PFSK-1 (cell line): ENCODE measurements at regions not wholly inside any gene's neighbourhood (a gene's known extent, or its start where the extent isn't known, plus 50 kb on each side); places are given as distances from the start of the nearest gene placed in this dataset.

Experiments
- FOXP2 ChIP-seq: optimal IDR thresholded peaks from 2 replicates; pipeline ENCODE3; 2011; ENCODE audit warnings: borderline replicate concordance, control low read depth, inconsistent platforms; ENCODE audit not compliant: insufficient read depth; ENCODE audit errors: extremely low read length, extremely low read depth
- POLR2AphosphoS5 ChIP-seq: IDR thresholded peaks from 2 replicates; pipeline ENCODE4 v1.6.1; 2012; ENCODE audit warnings: low read depth, mild to moderate bottlenecking, control low read depth, low read length, moderate library complexity
- REST ChIP-seq, 2 experiments: IDR thresholded peaks; 2 replicates each; pipeline versions ENCODE4 v1.6.1 to v1.8.0; 2011 to 2012; ENCODE audit warnings: low read depth in 2 of 2, low read length in 2 of 2, control low read depth in 1 of 2, inconsistent platforms in 1 of 2, mild to moderate bottlenecking in 1 of 2, moderate library complexity in 1 of 2; ENCODE audit not compliant: insufficient read depth in 1 of 2
- SIN3A ChIP-seq: IDR thresholded peaks from 2 replicates; pipeline ENCODE4 v1.6.1; 2012; ENCODE audit warnings: mild to moderate bottlenecking, low read length, moderate library complexity, borderline replicate concordance; ENCODE audit not compliant: insufficient read depth
- TAF1 ChIP-seq: IDR thresholded peaks from 2 replicates; pipeline ENCODE4 v1.6.1; 2012; ENCODE audit warnings: low read length, control low read depth, borderline replicate concordance; ENCODE audit not compliant: insufficient read depth

- no peak for TF ChIP-seq POLR2AphosphoS5
- no peak for TF ChIP-seq TAF1
- no peak for TF ChIP-seq SIN3A
- no peak for TF ChIP-seq REST (IDR thresholded peaks at IDR 0.05; ENCODE audit: insufficient read depth in 1 of 2, low read depth in 2 of 2, low read length in 2 of 2)
- no peak for TF ChIP-seq FOXP2
Observed at GRCh38 chr1:214727274-214727673, 124.3 kb downstream of the CENPF start.
